LNCaP clone FGC (cell line): ENCODE measurements at regions not wholly inside any gene's neighbourhood (a gene's known extent, or its start where the extent isn't known, plus 50 kb on each side); places are given as distances from the start of the nearest gene placed in this dataset.

ENCODE experiments used
- DNase-seq: peaks from one replicate; pipeline ENCODE4 v3.0.0-alpha.2; 2011; ENCODE audit warnings: low read depth
- H3K4me3 ChIP-seq: 2 replicates; pipeline ENCODE4 v1.5.1; 2011; ENCODE audit warnings: mild to moderate bottlenecking, low read depth, low read length, control low read depth
- CTCF ChIP-seq: IDR thresholded peaks from 2 replicates; pipeline ENCODE4 v1.5.1; 2012; ENCODE audit warnings: mild to moderate bottlenecking; ENCODE audit not compliant: control insufficient read depth, insufficient read depth; ENCODE audit errors: extremely low read depth

- no peak for DNase-seq
- H3K4me3 ChIP-seq, result no peak overlapping the region
- TF ChIP-seq CTCF, result no peak
These were observed 299.7 kb downstream of the C16orf95 start for GRCh38 chr16:87017371-87018012.

GRCh38 chr16:87025676-87026075, 291.5 kb downstream of the C16orf95 start:
- no peak for TF ChIP-seq CTCF
- DNase-seq, result no peak
- no peak overlapping the region for H3K4me3 ChIP-seq

- TF ChIP-seq CTCF, result no peak
- DNase-seq, result no peak
- H3K4me3 ChIP-seq, result no peak overlapping the region
These were observed 290.1 kb downstream of the C16orf95 start for GRCh38 chr16:87027056-87027616.

GRCh38 chr16:87028481-87029320, 288.5 kb downstream of the C16orf95 start:
- no peak for TF ChIP-seq CTCF
- H3K4me3 ChIP-seq, result no peak overlapping the region
- no peak for DNase-seq

- no peak for DNase-seq
- no peak for TF ChIP-seq CTCF
- H3K4me3 ChIP-seq, result no peak overlapping the region
These were observed 284.6 kb downstream of the C16orf95 start for GRCh38 chr16:87032554-87032953.

GRCh38 chr16:87033021-87033471, 284.1 kb downstream of the C16orf95 start:
- DNase-seq, result no peak
- no peak overlapping the region for H3K4me3 ChIP-seq
- TF ChIP-seq CTCF, result no peak
